Mesothelial cell of epicardium (in vitro differentiated cells): ENCODE measurements at regions not wholly inside any gene's neighbourhood (a gene's known extent, or its start where the extent isn't known, plus 50 kb on each side); places are given as distances from the start of the nearest gene placed in this dataset.

Experiments used
- DNase-seq, 2 experiments: peaks; one replicate each; pipeline ENCODE4 v3.0.0; 2021; ENCODE audit warnings: low spot score in 2 of 2; ENCODE audit not compliant: unreplicated experiment in 2 of 2
- H3K27ac Mint-ChIP-seq: 2 replicates; pipeline ENCODE4 v1.8.0; 2021; ENCODE audit warnings: mixed read lengths
- H3K27me3 Mint-ChIP-seq: 2 replicates; pipeline ENCODE4 v1.8.0; 2021; ENCODE audit warnings: low read depth, mixed read lengths
- H3K36me3 Mint-ChIP-seq: 2 replicates; pipeline ENCODE4 v1.8.0; 2021; ENCODE audit warnings: mixed read lengths
- H3K4me1 Mint-ChIP-seq: 2 replicates; pipeline ENCODE4 v1.8.0; 2021; ENCODE audit warnings: mixed read lengths
- H3K4me3 Mint-ChIP-seq: 2 replicates; pipeline ENCODE4 v1.8.0; 2021; ENCODE audit warnings: mild to moderate bottlenecking, moderate library complexity, mixed read lengths
- H3K9me3 Mint-ChIP-seq: 2 replicates; pipeline ENCODE4 v1.8.0; 2021; ENCODE audit warnings: mixed read lengths
- TF ChIP-seq, protein P1 (sequence below): fragments of 200-600 bp; sonication (generic); IDR thresholded peaks from one replicate; pipeline ENCODE4 v1.5.0; 2021; ENCODE audit warnings: antibody characterized with exemption; ENCODE audit not compliant: unreplicated experiment

- H3K36me3 Mint-ChIP-seq: no peaks in the 10 kb centered on the region
- no peak for DNase-seq
- TF ChIP-seq, protein P1, sequence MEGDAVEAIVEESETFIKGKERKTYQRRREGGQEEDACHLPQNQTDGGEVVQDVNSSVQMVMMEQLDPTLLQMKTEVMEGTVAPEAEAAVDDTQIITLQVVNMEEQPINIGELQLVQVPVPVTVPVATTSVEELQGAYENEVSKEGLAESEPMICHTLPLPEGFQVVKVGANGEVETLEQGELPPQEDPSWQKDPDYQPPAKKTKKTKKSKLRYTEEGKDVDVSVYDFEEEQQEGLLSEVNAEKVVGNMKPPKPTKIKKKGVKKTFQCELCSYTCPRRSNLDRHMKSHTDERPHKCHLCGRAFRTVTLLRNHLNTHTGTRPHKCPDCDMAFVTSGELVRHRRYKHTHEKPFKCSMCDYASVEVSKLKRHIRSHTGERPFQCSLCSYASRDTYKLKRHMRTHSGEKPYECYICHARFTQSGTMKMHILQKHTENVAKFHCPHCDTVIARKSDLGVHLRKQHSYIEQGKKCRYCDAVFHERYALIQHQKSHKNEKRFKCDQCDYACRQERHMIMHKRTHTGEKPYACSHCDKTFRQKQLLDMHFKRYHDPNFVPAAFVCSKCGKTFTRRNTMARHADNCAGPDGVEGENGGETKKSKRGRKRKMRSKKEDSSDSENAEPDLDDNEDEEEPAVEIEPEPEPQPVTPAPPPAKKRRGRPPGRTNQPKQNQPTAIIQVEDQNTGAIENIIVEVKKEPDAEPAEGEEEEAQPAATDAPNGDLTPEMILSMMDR: no peak
- H3K27me3 Mint-ChIP-seq: no peaks in the 10 kb centered on the region
- H3K27ac Mint-ChIP-seq: no peak overlapping the region
- H3K4me1 Mint-ChIP-seq: no peaks in the 10 kb centered on the region
- peaks cover 27% of the 10 kb centered on the region for H3K9me3 Mint-ChIP-seq
- H3K4me3 Mint-ChIP-seq: no peak overlapping the region
These were observed 249.8 kb upstream of the AADAT start for GRCh38 chr4:170339522-170339921.

DNA sequence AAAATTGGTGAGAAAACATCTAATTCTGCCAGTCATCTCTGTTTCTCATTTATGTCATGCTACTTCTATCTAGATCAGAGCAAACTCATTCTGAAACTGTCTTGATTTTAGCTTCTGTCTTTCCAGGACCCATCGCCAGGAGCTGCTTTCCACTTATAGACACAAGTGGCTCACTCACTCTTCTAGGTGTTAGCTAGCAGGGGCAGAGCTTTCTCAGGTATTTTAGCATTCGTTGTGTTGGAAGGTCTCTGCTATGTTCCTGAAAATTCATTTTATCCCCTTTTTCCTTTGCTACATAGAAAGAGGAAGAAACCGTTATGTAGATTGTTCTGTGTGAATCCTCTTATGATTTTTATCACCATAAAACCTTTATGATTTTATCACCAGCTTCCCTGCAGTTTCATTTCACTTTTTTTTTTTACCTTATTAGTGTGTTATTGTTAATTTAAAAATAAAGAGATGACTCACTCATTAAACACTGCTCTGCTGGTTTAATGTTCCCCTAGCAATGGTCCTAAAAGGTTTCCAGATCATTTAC lies 246.6 kb upstream of the AADAT start:
- no peaks in the 10 kb centered on the region for H3K36me3 Mint-ChIP-seq
- peaks cover 2% of the 10 kb centered on the region for H3K4me1 Mint-ChIP-seq
- H3K9me3 Mint-ChIP-seq: peaks cover 19% of the 10 kb centered on the region
- no peak for DNase-seq
- H3K27ac Mint-ChIP-seq: no peak overlapping the region
- TF ChIP-seq, protein P1: no peak
- no peaks in the 10 kb centered on the region for H3K27me3 Mint-ChIP-seq
- no peak overlapping the region for H3K4me3 Mint-ChIP-seq

GRCh38 chr4:170325599-170325998 lies 235.8 kb upstream of the AADAT start:
- DNase-seq: no peak
- H3K36me3 Mint-ChIP-seq: no peaks in the 10 kb centered on the region

DNA sequence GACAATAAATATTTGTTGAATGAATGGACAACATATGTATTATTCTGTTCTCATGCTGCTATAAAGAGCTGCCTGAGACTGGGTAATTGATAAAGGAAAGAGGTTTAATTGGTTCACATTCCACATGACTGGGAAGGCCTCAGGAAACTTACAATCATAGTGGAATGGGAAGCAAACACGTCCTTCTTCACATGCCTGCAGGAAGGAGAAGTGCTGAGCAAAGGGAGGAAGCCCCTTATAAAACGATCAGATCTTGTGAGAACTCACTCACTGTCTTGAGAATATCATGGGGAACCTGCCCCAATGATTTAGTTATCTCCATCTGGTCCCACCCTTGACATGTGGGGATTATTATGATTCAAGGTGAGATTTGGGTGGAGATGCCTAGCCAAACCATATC lies 233.9 kb upstream of the AADAT start:
- H3K27ac Mint-ChIP-seq: no peak overlapping the region
- no peaks in the 10 kb centered on the region for H3K4me1 Mint-ChIP-seq
- H3K4me3 Mint-ChIP-seq: no peak overlapping the region
- peaks cover 6% of the 10 kb centered on the region for H3K27me3 Mint-ChIP-seq
- DNase-seq: no peak
- H3K36me3 Mint-ChIP-seq: no peaks in the 10 kb centered on the region
- H3K9me3 Mint-ChIP-seq: peaks cover 33% of the 10 kb centered on the region
- TF ChIP-seq, protein P1: no peak

More at GRCh38 chr4:170325599-170325998, 235.8 kb upstream of the AADAT start:
- peaks cover 11% of the 10 kb centered on the region for H3K27me3 Mint-ChIP-seq
- no peaks in the 10 kb centered on the region for H3K4me1 Mint-ChIP-seq
- no peak overlapping the region for H3K4me3 Mint-ChIP-seq
- peaks cover 26% of the 10 kb centered on the region for H3K9me3 Mint-ChIP-seq
- TF ChIP-seq, protein P1: no peak
- H3K27ac Mint-ChIP-seq: no peak overlapping the region

DNA sequence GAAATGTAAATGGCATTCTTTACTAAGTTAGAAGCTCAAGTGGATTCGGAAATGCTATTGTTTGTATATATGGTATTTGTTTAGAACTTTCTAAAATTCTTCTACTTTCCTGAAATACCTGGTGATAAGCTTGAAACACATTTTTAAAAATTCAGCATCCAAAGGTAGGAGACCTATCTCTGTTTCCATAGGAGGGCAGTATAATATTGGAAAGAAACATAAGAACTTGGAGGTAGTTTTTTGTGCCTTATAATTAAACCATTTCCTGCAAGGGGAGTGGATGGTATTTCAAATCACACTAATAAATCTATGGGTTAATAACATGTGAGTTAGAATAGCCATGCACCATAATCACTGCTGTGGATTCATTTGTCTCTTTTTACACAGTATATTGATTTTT lies 217.4 kb upstream of the AADAT start:
- DNase-seq: no peak
- H3K4me1 Mint-ChIP-seq: peaks cover 12% of the 10 kb centered on the region
- TF ChIP-seq, protein P1: no peak
- H3K27ac Mint-ChIP-seq: no peak overlapping the region
- H3K27me3 Mint-ChIP-seq: peaks cover 16% of the 10 kb centered on the region
- no peaks in the 10 kb centered on the region for H3K36me3 Mint-ChIP-seq
- peaks cover 5% of the 10 kb centered on the region for H3K9me3 Mint-ChIP-seq
- H3K4me3 Mint-ChIP-seq: no peak overlapping the region

DNA sequence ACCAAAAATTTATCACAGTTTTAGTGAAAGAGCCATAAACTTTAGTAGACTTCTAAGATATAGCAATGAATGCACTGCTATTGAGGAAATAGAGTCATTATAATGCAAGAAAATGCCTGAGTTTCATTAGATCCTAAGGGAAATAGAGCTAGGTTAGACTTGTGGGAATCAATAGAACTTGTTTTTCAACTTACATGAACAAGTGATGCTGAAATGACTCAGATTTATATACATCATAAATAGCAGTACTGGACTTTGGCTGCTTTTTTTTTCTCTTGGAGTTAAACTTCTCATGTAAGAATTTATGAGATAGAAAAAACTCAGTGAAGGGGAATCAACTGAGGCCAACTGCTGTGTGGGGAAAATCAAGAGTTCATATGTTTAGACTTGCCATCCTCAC lies 216.5 kb upstream of the AADAT start:
- Mint-ChIP-seq H3K4me1 (peaks cover 12% of the 10 kb centered on the region), H3K36me3 (no peaks in the 10 kb centered on the region), H3K4me3 (no peak overlapping the region), H3K27me3 (peaks cover 15% of the 10 kb centered on the region), H3K9me3 (peaks cover 4% of the 10 kb centered on the region), H3K27ac (no peak overlapping the region)
- TF ChIP-seq, protein P1: no peak
- no peak for DNase-seq
